GM12865 (cell line): ENCODE measurements at regions not wholly inside any gene's neighbourhood (a gene's known extent, or its start where the extent isn't known, plus 50 kb on each side); places are given as distances from the start of the nearest gene placed in this dataset.

Experiments
- DNase-seq: peaks from one replicate; pipeline ENCODE4 v3.0.0; 2010; ENCODE audit warnings: low read depth
- H3K4me3 ChIP-seq: 2 replicates; pipeline ENCODE4 v1.5.1; 2011; ENCODE audit warnings: mild to moderate bottlenecking, low read depth, low read length, control low read depth
- CTCF ChIP-seq: IDR thresholded peaks from 2 replicates; pipeline ENCODE4 v1.5.1; 2011; ENCODE audit warnings: low read length, control low read depth, low read depth, inconsistent platforms; ENCODE audit not compliant: insufficient read depth; ENCODE audit errors: missing control alignments

- no peak for TF ChIP-seq CTCF
- H3K4me3 ChIP-seq, result no peak overlapping the region
- no peak for DNase-seq
Observed at GRCh38 chr1:43058545-43059360, 100.1 kb upstream of the SLC2A1 start.

GRCh38 chr1:43058056-43058455, 99.4 kb upstream of the SLC2A1 start:
- no peak for TF ChIP-seq CTCF
- DNase-seq, result no peak
- H3K4me3 ChIP-seq, result no peak overlapping the region

GRCh38 chr1:43057567-43057966, 98.9 kb upstream of the SLC2A1 start:
- no peak for TF ChIP-seq CTCF
- DNase-seq, result no peak
- H3K4me3 ChIP-seq, result no peak overlapping the region

GRCh38 chr1:43056981-43057391, 98.3 kb upstream of the SLC2A1 start:
- H3K4me3 ChIP-seq, result no peak overlapping the region
- DNase-seq, result no peak
- no peak for TF ChIP-seq CTCF

GRCh38 chr1:43056460-43056859, 97.8 kb upstream of the SLC2A1 start:
- no peak for TF ChIP-seq CTCF
- H3K4me3 ChIP-seq, result no peak overlapping the region
- no peak for DNase-seq

- no peak for DNase-seq
- TF ChIP-seq CTCF, result no peak
- H3K4me3 ChIP-seq, result no peak overlapping the region
Observed at GRCh38 chr1:43054961-43055360, 96.3 kb upstream of the SLC2A1 start.
